ENCODE measurements at regions not wholly inside any gene's neighbourhood (a gene's known extent, or its start where the extent isn't known, plus 50 kb on each side); places are given as distances from the start of the nearest gene placed in this dataset.

DNA sequence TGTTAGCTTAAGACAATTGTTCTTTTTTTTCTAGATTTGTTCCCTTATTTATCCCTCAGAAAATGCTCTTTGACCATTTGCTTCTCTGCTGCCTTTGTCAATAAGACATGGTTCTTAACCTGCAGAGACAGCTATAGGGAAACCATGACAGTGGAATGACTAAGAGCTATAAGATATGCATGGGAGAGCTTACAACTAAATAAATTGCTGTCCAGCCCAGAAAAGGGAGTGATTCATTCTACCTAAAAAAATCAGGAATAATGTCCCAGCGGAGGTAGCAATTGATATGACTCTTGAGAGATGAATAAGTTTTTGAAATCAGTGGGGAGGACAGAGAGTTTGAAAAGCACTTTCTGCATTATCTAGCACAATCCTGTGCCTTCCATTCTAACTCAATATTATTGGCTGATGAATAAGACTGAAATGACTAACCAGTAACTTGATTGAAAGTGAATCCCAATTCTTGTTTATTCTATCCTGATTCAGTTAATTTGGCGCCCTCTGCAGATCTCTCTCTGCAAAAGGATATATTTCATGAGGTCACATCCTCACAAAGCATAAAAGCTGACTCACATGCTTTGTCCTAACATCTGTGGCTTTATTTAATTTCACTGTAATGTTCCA is 680.5 kb upstream of the API5 start:
- TF ChIP-seq, protein P1, sequence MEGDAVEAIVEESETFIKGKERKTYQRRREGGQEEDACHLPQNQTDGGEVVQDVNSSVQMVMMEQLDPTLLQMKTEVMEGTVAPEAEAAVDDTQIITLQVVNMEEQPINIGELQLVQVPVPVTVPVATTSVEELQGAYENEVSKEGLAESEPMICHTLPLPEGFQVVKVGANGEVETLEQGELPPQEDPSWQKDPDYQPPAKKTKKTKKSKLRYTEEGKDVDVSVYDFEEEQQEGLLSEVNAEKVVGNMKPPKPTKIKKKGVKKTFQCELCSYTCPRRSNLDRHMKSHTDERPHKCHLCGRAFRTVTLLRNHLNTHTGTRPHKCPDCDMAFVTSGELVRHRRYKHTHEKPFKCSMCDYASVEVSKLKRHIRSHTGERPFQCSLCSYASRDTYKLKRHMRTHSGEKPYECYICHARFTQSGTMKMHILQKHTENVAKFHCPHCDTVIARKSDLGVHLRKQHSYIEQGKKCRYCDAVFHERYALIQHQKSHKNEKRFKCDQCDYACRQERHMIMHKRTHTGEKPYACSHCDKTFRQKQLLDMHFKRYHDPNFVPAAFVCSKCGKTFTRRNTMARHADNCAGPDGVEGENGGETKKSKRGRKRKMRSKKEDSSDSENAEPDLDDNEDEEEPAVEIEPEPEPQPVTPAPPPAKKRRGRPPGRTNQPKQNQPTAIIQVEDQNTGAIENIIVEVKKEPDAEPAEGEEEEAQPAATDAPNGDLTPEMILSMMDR (IDR thresholded peaks at IDR 0.05; ENCODE audit: low read depth, low read length) = peak; percentile 61
- no peak for TF ChIP-seq EZH2phosphoT487 (IDR thresholded peaks at IDR 0.05; ENCODE audit: low read depth)

Measured in OCI-LY3 (cell line).